ENCODE measurements at regions not wholly inside any gene's neighbourhood (a gene's known extent, or its start where the extent isn't known, plus 50 kb on each side); places are given as distances from the start of the nearest gene placed in this dataset.
"Not testable (repeated sequence)": the region's sequence is repeated elsewhere in the genome, so short reads cannot be mapped to it uniquely, and the experiment has no call there.

DNA sequence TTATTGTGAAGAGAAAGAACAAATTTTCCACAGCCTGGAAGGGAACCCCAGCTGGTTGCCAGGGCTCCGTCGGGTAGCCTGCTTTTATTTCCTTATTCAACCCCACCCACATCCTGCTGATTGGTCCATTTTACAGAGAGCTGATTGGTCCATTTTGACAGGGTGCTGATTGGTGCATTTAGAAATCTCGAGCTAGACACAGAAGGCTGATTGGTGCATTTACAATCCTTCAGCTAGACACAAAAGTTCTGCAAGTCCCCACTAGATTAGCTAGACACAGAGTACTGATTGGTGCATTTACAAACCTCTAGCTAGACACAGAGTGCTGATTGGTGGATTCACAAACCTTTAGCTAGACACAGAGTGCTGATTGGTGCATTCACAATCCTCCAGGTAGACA is 241.1 kb downstream of the TFEC start:
- DNase-seq: not testable (repeated sequence)

DNA sequence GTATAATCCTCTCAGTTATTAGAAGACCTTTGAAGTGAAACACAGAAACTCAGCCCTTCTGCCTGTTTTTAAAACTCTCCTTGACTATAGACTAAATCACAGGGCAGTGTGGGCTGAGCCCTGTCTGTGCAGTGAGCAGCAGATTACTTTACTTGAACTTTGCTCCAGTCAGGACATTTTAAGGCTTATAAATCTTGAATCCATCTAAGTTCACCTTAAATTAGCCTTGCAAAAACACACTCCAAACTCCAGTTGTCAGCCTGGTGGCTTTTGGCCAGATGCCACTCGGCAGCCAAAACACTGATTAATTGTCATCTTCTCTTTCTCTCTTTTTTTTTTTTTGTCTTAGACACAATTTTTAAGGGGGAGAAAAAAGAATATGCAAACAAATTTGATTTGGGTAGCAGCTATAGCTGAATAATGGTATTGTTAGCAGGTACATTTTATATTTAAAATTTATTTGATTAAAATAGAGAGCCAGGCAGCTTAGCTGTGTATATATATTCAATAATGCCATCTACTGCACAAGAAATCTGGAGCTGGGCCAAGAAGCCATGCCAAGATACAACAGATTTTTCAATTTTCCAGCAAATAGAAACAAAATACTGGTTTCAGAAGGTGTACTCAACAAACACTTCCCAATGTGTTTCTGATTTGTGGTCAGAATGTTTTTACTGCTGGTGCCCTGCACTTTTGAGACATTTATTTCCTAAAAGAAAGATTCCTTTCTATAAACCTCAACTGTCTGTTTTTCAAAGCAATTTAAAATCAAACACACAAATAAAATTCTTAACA is 247.7 kb downstream of the TFEC start:
- peak; percentile 6 for DNase-seq

DNA sequence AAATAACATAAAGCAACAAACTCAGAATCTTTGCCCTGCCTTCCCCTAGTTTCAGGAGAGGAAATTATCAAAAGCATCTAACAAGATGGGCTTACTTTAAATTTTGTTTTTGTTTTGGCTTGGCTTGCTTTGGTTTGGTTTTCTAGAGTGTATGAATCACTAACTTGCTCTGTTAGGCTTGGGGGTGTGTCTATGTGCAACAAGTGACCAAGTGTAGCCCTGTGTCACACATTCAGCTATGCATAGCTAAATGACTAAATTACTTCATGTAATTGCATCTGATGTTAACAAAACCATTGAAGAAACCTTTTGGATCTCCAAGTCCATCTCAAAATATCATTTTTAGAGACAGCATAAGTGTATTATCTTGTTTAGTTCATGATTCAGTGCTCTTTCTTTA is 251.0 kb downstream of the TFEC start:
- peak; percentile 31 for DNase-seq

DNA sequence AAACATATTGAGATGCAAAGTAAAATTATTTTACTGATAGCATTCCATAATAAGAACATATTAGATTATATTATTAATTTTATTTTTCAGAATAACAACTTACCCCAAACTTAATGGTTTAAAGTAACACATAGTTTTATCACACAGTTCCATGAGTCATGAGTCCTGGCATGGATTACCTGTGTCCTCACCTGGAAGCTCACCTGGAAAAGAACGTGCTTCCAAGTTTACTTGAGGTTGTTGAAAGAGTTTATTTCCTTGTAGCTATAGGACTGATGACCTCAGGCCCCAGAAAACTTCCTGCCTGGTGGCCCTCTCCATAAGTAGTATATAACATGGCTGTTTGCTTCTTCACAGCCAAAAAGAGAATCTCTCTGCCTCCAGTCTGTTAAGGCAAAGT is 254.6 kb downstream of the TFEC start:
- peak; percentile 58 for DNase-seq

DNA sequence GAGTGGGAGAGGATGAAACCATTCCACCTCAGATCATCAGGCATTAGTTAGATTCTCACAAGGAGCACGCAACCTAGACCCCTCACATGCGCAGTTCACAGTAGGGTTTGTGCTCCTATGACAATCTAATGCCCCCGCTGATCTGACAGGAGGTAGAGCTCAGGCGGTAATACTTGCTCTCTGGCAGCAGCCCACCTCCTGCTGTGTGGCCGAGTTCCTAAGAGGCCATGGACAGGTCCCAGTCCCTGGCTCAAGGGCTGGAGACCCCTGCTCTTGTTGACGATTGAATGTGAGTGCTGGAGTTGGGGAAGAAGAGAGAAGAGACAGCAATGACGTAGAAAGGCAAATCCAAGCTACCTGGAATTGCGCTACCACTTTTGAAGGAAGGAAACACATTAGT is 267.2 kb downstream of the TFEC start:
- no peak for DNase-seq

DNA sequence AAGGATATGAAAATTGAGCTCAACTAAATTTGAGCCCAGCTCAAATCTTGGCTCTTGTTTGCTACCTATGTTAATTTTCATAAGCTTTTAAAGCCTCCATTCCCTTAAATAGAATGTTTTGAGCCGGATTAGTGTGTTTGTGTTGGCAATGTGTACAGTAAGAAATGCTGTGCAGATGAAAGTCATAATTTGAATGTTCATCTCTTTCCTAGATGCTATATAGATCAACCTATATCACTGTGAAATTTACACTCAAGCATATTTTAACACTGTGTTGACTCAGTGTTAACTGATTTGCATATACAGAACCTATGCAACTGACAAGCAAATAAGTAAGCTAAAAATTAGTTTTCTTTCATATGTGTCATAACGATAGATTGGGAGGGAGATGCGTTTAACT is 272.5 kb downstream of the TFEC start:
- DNase-seq: no peak

DNA sequence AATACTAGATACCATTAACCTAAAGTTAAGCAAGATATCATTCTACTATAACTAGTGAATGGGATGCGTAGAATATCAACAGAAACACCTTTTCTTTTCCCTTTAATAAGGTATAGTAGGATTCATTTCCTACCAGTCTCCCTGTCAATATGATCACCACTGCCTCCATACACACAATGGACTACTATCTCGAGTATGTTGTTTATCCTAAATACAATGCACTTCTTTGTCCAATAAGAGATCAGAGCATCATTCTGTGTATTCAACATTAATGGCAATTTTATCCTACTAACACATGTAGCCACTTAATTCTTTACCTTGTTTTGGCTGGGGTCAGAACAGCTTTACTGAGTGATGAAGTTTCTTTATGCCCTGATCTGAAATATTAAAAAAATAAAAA is 276.3 kb downstream of the TFEC start:
- no peak for DNase-seq

DNA sequence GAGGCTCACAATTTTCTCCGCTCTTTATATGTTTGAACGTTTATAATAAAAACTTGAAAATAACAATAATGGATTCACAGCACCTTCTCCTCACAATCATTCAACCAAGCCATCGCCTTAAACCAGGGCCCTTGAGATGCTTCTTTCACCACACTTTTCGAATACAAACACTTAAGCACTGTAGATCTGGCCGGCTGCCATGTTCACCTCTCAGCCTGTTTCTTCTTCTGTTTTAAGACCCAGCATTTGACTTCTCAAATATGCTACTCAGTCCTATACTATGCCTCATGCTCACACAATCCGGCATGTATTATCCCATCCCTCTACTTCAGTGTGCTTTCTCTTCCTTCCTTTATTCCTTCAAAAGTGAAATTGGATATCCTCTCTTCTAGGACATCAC is 280.6 kb downstream of the TFEC start:
- DNase-seq: peak; percentile 40

DNA sequence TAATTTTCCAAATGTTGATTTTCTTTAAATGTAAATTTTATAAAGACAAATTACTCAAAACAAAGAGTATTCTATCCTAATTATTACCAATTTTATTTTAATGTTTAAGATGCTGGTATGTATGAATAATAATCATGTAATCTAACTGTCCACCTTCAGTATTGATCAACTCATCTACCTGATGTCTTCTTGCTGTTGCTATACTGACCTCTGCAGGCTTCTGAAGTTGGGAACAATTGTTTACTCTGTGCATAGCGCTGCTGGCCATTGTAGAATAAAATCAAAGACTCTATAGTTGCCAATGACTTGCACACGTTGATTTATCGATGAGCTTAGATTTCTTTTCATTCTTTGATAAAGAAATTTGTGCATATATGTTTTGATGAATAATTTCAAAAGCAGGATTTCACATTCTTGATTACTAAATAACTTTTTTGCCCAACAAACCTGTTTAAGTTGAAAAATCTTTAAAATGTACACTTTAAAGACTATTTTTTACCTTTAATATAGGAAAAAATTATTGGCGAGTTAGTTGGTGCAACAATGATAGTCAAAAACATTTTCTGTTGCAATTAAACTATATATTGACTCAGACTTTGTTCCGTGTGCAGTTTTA is 282.3 kb downstream of the TFEC start:
- DNase-seq: peak; percentile 69

DNA sequence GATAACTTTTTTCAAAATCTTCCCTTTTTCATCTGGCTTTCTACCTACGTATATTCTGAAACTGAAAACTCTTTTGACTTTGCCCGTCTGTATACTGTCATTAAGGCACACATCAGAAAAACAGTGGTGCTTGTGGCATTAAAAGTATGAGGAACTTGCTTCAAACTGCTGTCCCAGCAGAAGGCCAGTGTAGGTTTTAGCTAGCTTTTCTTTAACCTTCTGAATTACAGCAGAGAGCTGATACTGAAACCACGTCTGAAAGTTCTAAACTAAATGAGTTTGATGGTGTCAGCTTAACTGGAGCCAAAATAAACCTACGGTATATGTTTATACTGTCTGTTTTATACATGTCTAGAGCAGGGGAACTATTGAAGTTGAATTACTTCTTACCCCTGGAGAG is 283.4 kb downstream of the TFEC start:
- DNase-seq: no peak

DNA sequence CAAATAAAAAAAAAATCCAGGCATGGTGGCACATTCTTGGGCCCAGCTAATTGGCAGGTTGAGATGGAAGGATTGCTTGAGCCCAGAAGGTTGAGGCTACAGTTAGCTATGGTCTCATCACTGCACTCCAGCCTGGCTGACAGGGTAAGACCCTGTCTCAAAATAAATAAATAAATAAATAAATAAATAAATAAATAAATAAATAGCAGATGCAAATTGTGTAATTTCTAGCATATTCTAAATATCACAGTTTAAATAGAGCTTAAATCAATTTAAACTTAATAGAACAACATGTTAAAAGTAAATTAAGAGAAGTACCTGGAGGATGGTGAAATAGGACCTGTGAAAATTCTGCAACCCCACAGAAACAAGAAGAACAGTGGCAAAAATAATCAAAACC is 290.5 kb downstream of the TFEC start:
- no peak for DNase-seq

DNA sequence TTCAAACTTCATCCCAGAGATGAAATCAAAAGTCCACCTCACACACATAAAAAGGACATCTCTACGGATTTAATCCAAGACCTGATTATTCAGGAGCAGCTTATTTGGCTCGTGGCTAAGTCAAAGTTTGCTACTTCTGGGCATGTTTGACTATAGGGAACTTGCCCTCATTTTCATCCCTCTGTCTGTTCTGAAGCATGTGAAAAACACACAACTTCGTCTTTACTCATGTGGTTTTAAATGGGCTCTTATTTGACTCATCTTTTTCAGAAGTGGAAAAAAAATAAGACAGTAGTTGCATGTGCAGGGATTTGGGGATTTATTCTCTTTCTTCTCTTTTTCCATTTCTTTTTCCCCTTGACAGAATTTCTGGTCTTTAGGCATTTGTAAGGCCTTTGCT is 295.9 kb downstream of the TFEC start:
- DNase-seq: no peak

DNA sequence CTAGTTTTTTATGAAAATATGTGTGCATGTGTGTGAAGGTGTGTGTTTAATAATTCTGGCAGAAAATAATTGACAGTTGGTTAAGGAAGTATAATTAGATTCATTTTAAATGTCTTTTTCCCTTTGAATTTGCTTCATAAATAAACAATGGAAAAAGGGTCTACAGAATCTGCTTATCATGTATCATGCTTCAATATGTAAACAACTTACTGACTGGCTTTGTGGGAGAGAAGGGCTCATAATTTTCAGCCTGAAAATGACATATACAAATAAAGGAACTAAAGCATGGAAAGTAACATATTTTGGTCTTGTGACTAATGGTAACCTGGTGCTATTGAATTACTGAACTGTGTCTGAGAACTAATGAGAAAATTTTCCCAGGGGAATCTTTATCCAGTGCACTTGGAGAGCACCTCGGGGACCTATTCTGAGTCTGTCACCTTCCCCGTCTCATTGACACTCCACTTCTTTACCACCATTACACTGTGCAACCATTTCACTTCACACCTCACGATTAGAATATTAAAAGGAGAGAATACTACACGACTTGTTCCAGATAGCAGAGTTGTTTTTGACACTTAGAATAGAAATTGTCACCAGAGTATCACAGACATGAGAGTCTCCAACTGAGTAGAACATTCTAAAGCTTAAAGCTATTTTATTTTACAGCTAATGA is 298.6 kb downstream of the TFEC start:
- no peak for DNase-seq

DNA sequence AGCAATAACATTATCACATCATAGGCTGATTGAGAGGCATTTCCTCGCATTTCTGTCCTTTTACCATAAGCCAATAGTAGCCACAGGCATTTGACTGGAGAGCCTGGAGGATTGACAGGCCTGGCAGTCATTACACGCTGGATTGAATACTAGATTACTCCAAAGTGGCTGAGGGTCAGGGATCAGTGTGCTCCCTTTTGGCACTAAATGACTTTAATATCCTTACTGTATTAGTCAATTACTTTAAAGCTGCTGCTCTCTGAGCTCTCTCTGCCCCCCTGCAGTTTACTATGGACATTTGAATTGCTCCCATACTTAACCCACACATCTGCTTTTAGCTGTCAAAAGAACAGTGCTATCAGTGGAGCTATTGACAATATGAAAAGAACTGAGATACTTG is 302.0 kb downstream of the TFEC start:
- peak; percentile 13 for DNase-seq

DNA sequence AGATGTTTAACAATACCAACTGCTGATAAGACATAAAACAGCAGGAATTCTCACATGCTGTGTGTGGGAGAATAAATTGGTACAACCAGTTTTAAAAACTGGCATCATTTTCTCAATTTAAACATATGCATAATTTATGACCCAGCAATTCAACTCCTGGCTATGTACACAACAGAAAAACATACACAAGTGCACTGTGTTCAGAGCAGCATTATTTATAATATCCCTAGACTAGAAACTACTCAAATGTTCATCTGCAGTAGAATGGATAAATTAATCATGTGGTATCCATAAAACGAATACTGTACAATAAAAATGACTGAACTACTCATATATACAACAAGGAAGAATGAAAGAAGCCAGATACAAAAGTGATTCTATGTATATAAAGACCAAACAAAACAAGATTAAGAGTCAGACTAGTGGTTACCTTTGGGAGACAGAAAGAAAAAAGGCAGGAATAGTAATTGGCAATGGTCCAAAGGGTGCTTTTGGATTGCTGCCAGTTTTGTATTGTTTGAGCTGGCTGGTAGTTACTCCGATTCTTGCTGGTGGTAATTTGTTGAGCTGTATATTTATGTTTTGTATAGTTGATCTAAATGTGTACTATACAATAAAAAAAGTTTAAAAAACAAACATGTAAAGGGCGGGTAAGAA is 306.0 kb downstream of the TFEC start:
- peak; percentile 76 for DNase-seq

DNA sequence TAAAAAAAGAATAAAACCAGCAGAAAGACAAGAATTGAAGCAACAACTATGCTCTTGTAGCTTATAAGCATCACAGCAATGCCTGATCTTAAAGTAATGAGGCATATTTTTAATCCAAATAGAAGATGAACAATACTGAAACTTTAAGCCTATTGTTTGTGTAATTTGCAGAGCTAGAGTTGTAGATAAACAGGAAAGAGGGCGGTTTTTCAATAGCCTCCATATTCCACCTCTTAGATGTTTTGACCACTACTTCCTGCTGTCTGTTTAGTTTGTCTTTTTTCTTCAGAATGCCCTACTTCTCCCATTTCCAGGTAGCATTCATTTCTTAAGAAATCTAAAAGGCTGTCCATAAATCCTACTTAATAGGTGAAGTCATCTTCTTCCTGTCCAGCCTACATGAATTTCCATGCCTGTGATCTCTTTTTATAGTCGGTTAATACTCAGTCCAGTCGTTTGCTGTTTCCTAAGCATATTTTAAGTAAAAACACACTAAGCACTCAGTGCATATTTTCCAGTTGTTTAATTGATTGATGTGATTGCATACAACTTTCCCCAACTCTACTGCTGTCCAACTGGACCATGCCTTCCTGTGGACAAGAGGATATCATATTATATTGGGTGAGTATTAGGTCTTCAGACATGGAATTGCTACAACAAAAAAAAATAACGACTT is 308.1 kb downstream of the TFEC start:
- DNase-seq: no peak

DNA sequence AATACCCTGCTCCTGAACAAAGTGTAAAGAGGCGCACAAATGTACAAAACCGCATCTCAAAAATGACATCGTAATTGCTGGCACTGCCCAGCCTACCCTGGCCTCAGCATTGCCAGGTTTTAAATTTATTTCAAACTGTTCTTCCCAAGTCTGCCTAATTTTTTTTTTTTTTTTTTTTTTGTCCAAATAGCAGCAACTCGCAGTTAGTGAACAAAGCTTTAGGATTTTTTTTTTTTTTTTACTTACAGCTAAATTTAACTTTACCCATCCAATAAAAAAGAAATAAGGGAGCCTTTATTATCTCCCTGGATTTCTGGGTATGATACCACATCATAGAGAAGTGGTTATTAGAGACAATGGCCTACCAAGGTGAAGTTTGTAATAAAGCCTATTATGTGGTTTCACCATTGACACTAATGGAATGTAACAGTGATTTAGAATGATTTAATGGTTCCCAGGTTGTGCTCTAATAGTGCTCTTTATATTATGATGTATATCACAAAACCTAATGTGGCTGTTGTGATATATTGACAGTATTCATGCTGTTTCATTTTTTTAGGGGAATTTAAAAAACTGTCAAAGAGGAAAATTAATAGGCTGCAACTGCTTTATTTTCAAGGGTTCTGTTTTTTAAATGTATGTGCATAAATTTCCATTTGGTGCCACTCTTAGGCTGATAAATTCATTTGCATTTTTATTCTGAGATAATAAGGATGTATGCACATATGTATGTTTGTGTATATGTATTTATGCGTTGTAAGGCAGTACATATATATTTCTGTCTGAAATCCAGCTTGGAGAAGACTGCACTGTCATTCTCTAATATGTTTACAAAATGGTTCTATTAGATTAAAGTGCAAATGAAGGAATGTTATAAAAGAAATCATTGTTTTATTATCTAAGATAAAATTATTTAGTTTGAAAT is 309.0 kb downstream of the TFEC start:
- no peak for DNase-seq

DNA sequence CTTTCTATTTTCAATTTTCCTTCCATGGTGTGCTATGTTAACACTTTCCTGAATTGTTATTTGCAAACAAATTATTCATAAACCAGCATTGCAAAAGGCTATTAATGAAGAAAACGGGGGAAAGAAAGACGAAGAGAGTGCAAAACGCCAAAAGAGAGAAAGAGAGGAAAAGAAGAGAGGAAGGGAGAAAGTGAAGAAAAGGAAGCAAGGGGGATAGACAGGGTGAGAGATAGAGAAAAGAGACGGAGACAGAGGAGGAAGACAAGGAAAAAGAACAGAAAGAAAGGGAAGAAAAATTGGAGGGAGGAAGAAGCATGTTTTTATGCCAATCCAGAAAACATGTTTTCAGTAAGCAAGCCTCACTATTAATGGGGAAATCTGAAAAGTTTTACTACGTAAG is 310.6 kb downstream of the TFEC start:
- no peak for DNase-seq

DNA sequence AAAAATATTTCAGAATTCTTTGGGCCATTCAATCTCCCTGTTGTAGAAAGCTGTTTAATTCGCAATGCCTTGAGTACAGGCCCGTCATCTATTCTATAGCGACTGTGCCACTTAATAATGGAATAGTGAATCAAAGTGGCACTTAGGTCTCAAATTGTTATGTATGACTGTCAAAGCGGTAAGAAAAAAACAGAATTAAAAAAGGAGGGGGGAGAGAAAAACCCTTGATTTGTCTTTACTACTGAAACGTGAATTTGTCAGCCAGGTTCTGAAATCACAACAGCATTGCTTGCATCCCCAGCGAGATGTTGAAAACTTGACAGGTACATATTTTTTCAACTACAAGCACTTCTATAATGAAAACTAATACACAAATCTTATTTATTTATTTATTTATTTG is 320.9 kb downstream of the TFEC start:
- no peak for DNase-seq

DNA sequence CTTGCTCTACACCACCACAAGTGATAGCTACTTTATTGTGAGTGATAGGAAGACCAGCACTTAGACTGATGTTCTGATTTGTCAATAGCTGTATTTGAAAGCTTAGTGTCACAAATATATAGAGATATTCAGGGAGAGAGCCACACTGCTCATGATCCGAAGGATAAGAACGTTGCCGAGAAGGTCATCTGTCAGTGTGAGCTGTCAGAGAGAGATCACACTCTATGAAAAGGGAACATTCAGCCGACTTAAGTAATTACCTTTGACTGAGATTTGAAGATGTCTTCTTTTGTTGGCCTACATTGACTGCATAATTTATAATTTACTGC is 322.6 kb downstream of the TFEC start:
- no peak for DNase-seq

DNA sequence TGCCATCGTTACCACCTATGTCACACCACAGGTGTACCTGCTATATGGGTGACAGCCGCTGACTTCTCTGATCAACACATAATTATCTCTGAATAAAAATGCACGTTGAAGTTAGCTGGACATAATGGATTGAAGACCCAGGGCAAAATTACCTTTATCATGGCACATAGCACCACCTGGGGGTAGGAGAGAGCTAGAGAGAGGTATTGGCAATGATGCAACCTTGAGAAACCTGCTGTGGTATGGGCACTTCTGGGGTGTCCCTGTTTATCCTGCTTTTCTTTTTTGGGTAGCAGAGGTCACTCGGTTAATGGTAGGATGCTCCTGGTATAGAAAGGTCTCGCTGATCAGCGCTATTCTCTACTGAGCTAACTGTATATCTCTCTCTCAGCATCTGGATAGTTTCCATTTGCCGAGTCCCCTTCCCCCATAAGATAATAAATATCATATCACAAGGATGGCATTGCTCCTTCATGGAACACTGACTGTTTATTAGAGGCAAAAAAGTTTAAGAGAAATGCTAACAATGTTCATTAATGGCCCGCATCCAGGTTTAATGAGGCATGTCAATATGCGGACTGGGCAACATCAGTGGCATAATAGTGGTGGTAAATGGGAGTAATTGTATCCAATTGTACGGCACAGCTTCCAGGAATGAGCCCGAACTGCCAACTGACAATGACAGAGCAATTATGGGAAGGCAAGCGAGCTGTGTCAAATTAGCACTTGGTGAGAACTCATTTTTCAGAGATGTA is 323.1 kb downstream of the TFEC start:
- DNase-seq: peak; percentile 80
